ENCODE measurements at regions not wholly inside any gene's neighbourhood (a gene's known extent, or its start where the extent isn't known, plus 50 kb on each side); places are given as distances from the start of the nearest gene placed in this dataset.

GRCh38 chr4:35163168-35163567 is 1081.1 kb downstream of the ARAP2 start:
- no peak for TF ChIP-seq EZH2 (IDR thresholded peaks at IDR 0.05; ENCODE audit: insufficient read depth, poor library complexity, severe bottlenecking)
- TF ChIP-seq EZH2phosphoT487 (IDR thresholded peaks at IDR 0.05; ENCODE audit: insufficient read depth, low read depth): no peak
